H9 (cell line): ENCODE measurements at regions not wholly inside any gene's neighbourhood (a gene's known extent, or its start where the extent isn't known, plus 50 kb on each side); places are given as distances from the start of the nearest gene placed in this dataset.

Experiments
- DNase-seq: peaks from one replicate; pipeline ENCODE4 v3.0.0-alpha.2; 2017
- H2AFZ ChIP-seq: one replicate; pipeline ENCODE4 v1.6.1; 2013; ENCODE audit warnings: mild to moderate bottlenecking, low read length, control low read depth, moderate library complexity
- H2AK5ac ChIP-seq: 2 replicates; pipeline ENCODE4 v1.6.1; 2013; ENCODE audit warnings: low read length, control low read depth, mixed read lengths; ENCODE audit not compliant: insufficient read length
- H2BK120ac ChIP-seq: one replicate; pipeline ENCODE4 v1.6.1; 2013; ENCODE audit warnings: low read depth, mild to moderate bottlenecking, low read length, control low read depth, inconsistent platforms; ENCODE audit not compliant: poor library complexity, severe bottlenecking
- H2BK12ac ChIP-seq: 2 replicates; pipeline ENCODE4 v1.6.1; 2013; ENCODE audit warnings: low read length, control low read depth, mixed read lengths, low read depth; ENCODE audit not compliant: insufficient read length
- H2BK15ac ChIP-seq: 2 replicates; pipeline ENCODE4 v1.6.1; 2013; ENCODE audit warnings: low read depth, low read length, control low read depth
- H2BK20ac ChIP-seq: one replicate; pipeline ENCODE4 v1.6.1; 2013; ENCODE audit warnings: low read depth, mild to moderate bottlenecking, low read length, control low read depth, inconsistent platforms; ENCODE audit not compliant: poor library complexity, severe bottlenecking
- H2BK5ac ChIP-seq: 2 replicates; pipeline ENCODE4 v1.6.1; 2013; ENCODE audit warnings: low read length, control low read depth, mixed read lengths; ENCODE audit not compliant: insufficient read length
- H3K14ac ChIP-seq: 2 replicates; pipeline ENCODE4 v1.6.1; 2013; ENCODE audit warnings: low read length, control low read depth; ENCODE audit not compliant: insufficient read depth
- H3K18ac ChIP-seq: 2 replicates; pipeline ENCODE4 v1.6.1; 2013; ENCODE audit warnings: low read depth, mild to moderate bottlenecking, mixed read lengths, low read length, control low read depth; ENCODE audit not compliant: insufficient read length
- H3K23ac ChIP-seq: 2 replicates; pipeline ENCODE4 v1.6.1; 2013; ENCODE audit warnings: low read length, control low read depth, mixed read lengths, low read depth; ENCODE audit not compliant: insufficient read length
- H3K23me2 ChIP-seq: 2 replicates; pipeline ENCODE4 v1.6.1; 2013; ENCODE audit warnings: low read depth, mild to moderate bottlenecking, mixed read lengths, low read length, control low read depth; ENCODE audit not compliant: insufficient read length, poor library complexity, severe bottlenecking
- H3K27ac ChIP-seq: 2 replicates; pipeline ENCODE4 v1.5.1; 2013; ENCODE audit warnings: low read length, control low read depth, mixed read lengths, low read depth; ENCODE audit not compliant: insufficient read length
- H3K27me3 ChIP-seq: 2 replicates; pipeline ENCODE4 v1.6.1; 2013; ENCODE audit warnings: low read length, control low read depth, inconsistent platforms; ENCODE audit not compliant: insufficient read depth
- H3K4ac ChIP-seq: 2 replicates; pipeline ENCODE4 v1.6.1; 2013; ENCODE audit warnings: low read depth, mild to moderate bottlenecking, control low read depth, inconsistent platforms, low read length, moderate library complexity
- H3K4me1 ChIP-seq: 2 replicates; pipeline ENCODE4 v1.6.1; 2013; ENCODE audit warnings: low read length, control low read depth, inconsistent platforms; ENCODE audit not compliant: insufficient read depth
- H3K4me2 ChIP-seq: 2 replicates; pipeline ENCODE4 v1.6.1; 2013; ENCODE audit warnings: low read length, control low read depth, mixed read lengths; ENCODE audit not compliant: insufficient read length, insufficient read depth
- H3K56ac ChIP-seq: 2 replicates; pipeline ENCODE4 v1.6.1; 2013; ENCODE audit warnings: low read depth, mild to moderate bottlenecking, mixed read lengths, low read length, control low read depth; ENCODE audit not compliant: insufficient read length
- H3K79me1 ChIP-seq: 2 replicates; pipeline ENCODE4 v1.6.1; 2013; ENCODE audit warnings: low read depth, mild to moderate bottlenecking, moderate library complexity, low read length, control low read depth, inconsistent platforms; ENCODE audit not compliant: insufficient read depth, poor library complexity, severe bottlenecking
- H3K79me2 ChIP-seq: 2 replicates; pipeline ENCODE4 v1.6.1; 2013; ENCODE audit warnings: low read length, control low read depth, inconsistent platforms; ENCODE audit not compliant: insufficient read depth
- H3K9ac ChIP-seq: 2 replicates; pipeline ENCODE4 v1.6.1; 2013; ENCODE audit warnings: low read length, control low read depth, mixed read lengths; ENCODE audit not compliant: insufficient read length; ENCODE audit errors: extremely low read depth
- H3K9me3 ChIP-seq: one replicate; pipeline ENCODE4 v1.6.1; 2013; ENCODE audit warnings: low read depth, low read length, inconsistent platforms; ENCODE audit not compliant: control insufficient read depth
- H3T11ph ChIP-seq: one replicate; pipeline ENCODE4 v1.6.1; 2013; ENCODE audit warnings: mild to moderate bottlenecking, low read length, control low read depth, inconsistent platforms
- H4K20me1 ChIP-seq: one replicate; pipeline ENCODE4 v1.6.1; 2013; ENCODE audit not compliant: control insufficient read depth, insufficient read length, insufficient read depth
- H4K5ac ChIP-seq: 2 replicates; pipeline ENCODE4 v1.6.1; 2013; ENCODE audit warnings: low read depth, mild to moderate bottlenecking, mixed read lengths, low read length, control low read depth; ENCODE audit not compliant: insufficient read length
- H4K8ac ChIP-seq: replicated peaks from 2 replicates; pipeline ENCODE4 v1.6.1; 2013; ENCODE audit warnings: low read length, control low read depth, mixed read lengths, low read depth; ENCODE audit not compliant: insufficient read length
- H4K91ac ChIP-seq: 2 replicates; pipeline ENCODE4 v1.6.1; 2013; ENCODE audit warnings: low read depth, mild to moderate bottlenecking, moderate library complexity, mixed read lengths, low read length, control low read depth; ENCODE audit not compliant: insufficient read length
- H3K27ac Mint-ChIP-seq, 3 experiments: 2 replicates in 2 of 3; 3 replicates in 1 of 3; pipeline ENCODE4 v1.8.0; 2020 to 2021; ENCODE audit warnings: mixed read lengths in 3 of 3, mild to moderate bottlenecking in 1 of 3, moderate library complexity in 1 of 3
- H3K27me3 Mint-ChIP-seq: 2 replicates; pipeline ENCODE4 v1.8.0; 2021; ENCODE audit warnings: low read depth, mild to moderate bottlenecking, moderate library complexity, mixed read lengths
- H3K36me3 Mint-ChIP-seq, 3 experiments: 2 replicates in 2 of 3; 3 replicates in 1 of 3; pipeline ENCODE4 v1.8.0; 2020 to 2021; ENCODE audit warnings: low read depth in 3 of 3, mixed read lengths in 3 of 3; ENCODE audit not compliant: insufficient read depth in 1 of 3
- H3K4me1 Mint-ChIP-seq, 2 experiments: 2 replicates each; pipeline ENCODE4 v1.8.0; 2020; ENCODE audit warnings: mixed read lengths in 2 of 2
- H3K4me3 Mint-ChIP-seq, 2 experiments: 2 replicates in 1 of 2; 3 replicates in 1 of 2; pipeline ENCODE4 v1.8.0; 2020 to 2021; ENCODE audit warnings: mild to moderate bottlenecking in 2 of 2, mixed read lengths in 2 of 2, moderate library complexity in 1 of 2
- H3K9me3 Mint-ChIP-seq, 2 experiments: 2 replicates in 1 of 2; 3 replicates in 1 of 2; pipeline ENCODE4 v1.8.0; 2020; ENCODE audit warnings: mild to moderate bottlenecking in 2 of 2, mixed read lengths in 2 of 2, moderate library complexity in 1 of 2
- WGBS: extraction: QIAGEN DNeasy Blood & Tissue Kit; methylation state at CpG from one replicate; pipeline ENCODE4 v1.1.7; 2013; ENCODE audit warnings: missing lambda C conversion rate, low lambda C conversion rate, mixed read lengths; ENCODE audit not compliant: insufficient read length; ENCODE audit errors: extremely low coverage; 5-methylcytosine and 5-hydroxymethylcytosine counted together
- TF ChIP-seq, protein P1 (sequence below): fragments of 200-600 bp; sonication (generic); conservative IDR thresholded peaks from 3 replicates; pipeline ENCODE4 v1.8.0; 2021; ENCODE audit warnings: antibody characterized with exemption, mild to moderate bottlenecking

DNA sequence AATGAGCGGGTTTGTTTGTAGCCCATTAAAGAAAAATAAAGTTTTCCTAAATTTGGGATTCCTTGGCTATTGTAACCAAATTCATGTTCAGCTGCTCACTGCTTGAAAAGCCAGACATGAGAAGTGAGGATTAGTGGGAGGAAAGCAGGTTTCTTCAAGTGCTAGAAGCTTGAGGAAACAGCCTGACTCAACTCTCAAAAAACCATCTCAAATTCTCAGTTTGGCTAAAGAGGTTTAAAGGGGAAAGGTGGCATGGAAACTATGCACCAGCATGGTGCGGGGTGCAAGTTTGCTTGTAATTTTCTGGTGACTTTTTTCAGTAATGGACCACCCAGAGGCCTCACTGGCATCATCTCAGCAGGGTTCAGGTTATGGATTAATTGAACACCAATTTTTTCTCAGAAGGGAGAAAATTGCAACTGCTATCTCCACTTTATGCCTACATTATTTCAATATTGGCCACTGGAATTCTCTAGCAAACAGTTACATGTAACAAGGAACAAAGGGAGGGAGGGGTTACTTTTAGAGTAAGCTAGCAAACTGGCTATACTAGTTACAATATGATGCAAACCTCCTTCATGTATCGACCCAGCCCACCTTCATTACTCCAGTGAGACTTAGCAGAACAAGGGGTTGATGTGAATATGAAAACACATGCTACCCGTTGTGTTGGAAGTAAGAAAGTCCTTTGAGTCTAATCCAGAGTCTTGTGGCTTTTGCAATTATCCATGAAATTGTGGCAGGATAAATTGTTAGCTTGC is 85.0 kb upstream of the IFNGR1 start:
- no peak overlapping the region for H3K56ac ChIP-seq
- H4K5ac ChIP-seq: no peak overlapping the region

More for the DNA sequence above, 85.0 kb upstream of the IFNGR1 start:
- Histone ChIP-seq H3K9ac (no peak overlapping the region), H4K20me1 (no peaks in the 10 kb centered on the region), H2BK12ac (no peak overlapping the region), H4K91ac (no peak overlapping the region), H2BK15ac (no peak overlapping the region), H2AK5ac (no peak overlapping the region), H3T11ph (no peak overlapping the region), H3K27me3 (no peaks in the 10 kb centered on the region), H3K27ac (no peak overlapping the region), H3K18ac (no peak overlapping the region), H3K23me2 (no peaks in the 10 kb centered on the region), H3K23ac (no peak overlapping the region), H2BK120ac (no peak overlapping the region), H3K79me2 (no peaks in the 10 kb centered on the region), H2AFZ (no peak overlapping the region), H4K8ac (no peak overlapping the region), H3K9me3 (no peaks in the 10 kb centered on the region), H3K4me2 (no peak overlapping the region), H3K14ac (no peak overlapping the region), H3K4me1 (no peaks in the 10 kb centered on the region), H3K4ac (no peak overlapping the region), H3K79me1 (no peaks in the 10 kb centered on the region), H2BK20ac (no peak overlapping the region), H2BK5ac (no peak overlapping the region)
- TF ChIP-seq, protein P1, sequence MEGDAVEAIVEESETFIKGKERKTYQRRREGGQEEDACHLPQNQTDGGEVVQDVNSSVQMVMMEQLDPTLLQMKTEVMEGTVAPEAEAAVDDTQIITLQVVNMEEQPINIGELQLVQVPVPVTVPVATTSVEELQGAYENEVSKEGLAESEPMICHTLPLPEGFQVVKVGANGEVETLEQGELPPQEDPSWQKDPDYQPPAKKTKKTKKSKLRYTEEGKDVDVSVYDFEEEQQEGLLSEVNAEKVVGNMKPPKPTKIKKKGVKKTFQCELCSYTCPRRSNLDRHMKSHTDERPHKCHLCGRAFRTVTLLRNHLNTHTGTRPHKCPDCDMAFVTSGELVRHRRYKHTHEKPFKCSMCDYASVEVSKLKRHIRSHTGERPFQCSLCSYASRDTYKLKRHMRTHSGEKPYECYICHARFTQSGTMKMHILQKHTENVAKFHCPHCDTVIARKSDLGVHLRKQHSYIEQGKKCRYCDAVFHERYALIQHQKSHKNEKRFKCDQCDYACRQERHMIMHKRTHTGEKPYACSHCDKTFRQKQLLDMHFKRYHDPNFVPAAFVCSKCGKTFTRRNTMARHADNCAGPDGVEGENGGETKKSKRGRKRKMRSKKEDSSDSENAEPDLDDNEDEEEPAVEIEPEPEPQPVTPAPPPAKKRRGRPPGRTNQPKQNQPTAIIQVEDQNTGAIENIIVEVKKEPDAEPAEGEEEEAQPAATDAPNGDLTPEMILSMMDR: no peak
- Mint-ChIP-seq H3K27me3 (peaks cover 8% of the 10 kb centered on the region), H3K4me3 (no peak overlapping the region), H3K9me3 (peaks cover 4 to 9% of the 10 kb centered on the region in 2 experiments; a peak in 3 of 5 replicates), H3K36me3 (peaks cover 0 to 6% (median 0%) of the 10 kb centered on the region in 3 experiments; a peak in 4 of 7 replicates), H3K4me1 (peaks cover 29 to 35% of the 10 kb centered on the region in 2 experiments), H3K27ac (no peak overlapping the region)
- no peak for DNase-seq
- no CpG with 5 or more reads among the region's 4 CpGs for WGBS
